ENCODE measurements at regions not wholly inside any gene's neighbourhood (a gene's known extent, or its start where the extent isn't known, plus 50 kb on each side); places are given as distances from the start of the nearest gene placed in this dataset.

DNA sequence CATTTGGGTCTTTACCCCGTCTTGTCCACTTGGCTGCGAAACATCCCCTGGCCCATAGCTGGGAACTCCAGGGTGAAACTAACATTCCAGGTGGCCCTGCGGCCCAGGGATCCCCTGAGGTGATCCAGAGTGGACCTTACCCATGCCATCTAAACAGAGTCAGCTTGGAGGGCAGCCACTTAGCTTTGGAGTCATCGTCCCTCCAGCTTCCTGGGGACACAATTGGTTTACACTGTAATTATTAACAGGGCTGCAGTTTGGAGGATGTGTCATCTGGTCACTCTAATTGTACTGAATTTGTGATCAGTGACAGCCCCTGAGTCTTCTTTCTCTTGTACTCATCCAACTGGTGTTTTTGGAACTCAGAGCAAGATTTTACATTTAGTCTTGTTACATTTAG is 149.9 kb downstream of the ENGASE start:
- no peak overlapping the region for H3K4me3 Mint-ChIP-seq (ENCODE audit: unreplicated experiment)
- H3K27me3 ChIP-seq (replicated peaks; ENCODE audit: control insufficient read depth, insufficient read depth, low read length), result no peaks in the 10 kb centered on the region; the same call in 1 of the 2 replicates
- intact Hi-C loops (cut with micrococcal nuclease; ENCODE audit: unreplicated experiment), result no loop called here

DNA sequence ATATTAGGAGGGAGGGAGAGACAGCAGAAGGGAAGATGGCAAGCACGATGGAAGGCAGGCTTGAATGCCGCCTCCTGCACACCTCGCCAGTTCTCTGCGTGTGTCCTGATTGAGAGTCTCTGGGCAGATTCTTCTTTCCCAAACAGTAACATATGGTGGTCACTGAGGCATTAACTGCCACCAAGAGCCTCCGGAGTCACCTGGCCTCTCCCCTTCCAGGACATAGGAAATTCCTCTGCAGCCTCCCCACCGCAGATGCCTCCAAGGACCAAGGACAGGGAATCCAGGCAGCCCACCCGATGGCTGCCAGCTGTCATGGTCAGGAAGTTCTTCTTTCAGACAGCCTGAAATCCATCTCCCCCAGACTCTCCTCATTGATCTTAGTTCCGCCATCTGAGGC is 149.3 kb downstream of the ENGASE start:
- CTCF ChIA-PET, result no interaction called here
- no peak for DNase-seq
- no peak for TF ChIP-seq CTCF (IDR thresholded peaks at IDR 0.05; ENCODE audit: insufficient read depth in 1 of 2, low read depth in 1 of 2, low read length in 1 of 2, severe bottlenecking in 1 of 2, unreplicated experiment in 1 of 2)
- Histone ChIP-seq H3K27me3 (replicated peaks; ENCODE audit: control insufficient read depth, insufficient read depth, low read length) (no peaks in the 10 kb centered on the region; the same call in 1 of the 2 replicates), H3K4me1 (no peaks in the 10 kb centered on the region), H3K36me3 (ENCODE audit: control insufficient read depth, insufficient read depth, low read length) (no peaks in the 10 kb centered on the region), H3K4me3 (ENCODE audit: low read depth, low read length) (no peak overlapping the region), H3K9me3 (no peaks in the 10 kb centered on the region)
- H3K27ac Mint-ChIP-seq (ENCODE audit: unreplicated experiment), result no peak overlapping the region
- H3K9me3 Mint-ChIP-seq (ENCODE audit: unreplicated experiment), result no peaks in the 10 kb centered on the region
- no peaks in the 10 kb centered on the region for H3K36me3 Mint-ChIP-seq (ENCODE audit: insufficient read depth, unreplicated experiment)
- peaks cover 52% of the 10 kb centered on the region for H3K27me3 Mint-ChIP-seq (ENCODE audit: insufficient read depth, unreplicated experiment)
- POLR2A ChIA-PET, result no interaction called here
- H3K4me3 Mint-ChIP-seq (ENCODE audit: unreplicated experiment), result no peak overlapping the region
- no TSS peak for BruUV-seq (replicated peaks)
- intact Hi-C loops (cut with micrococcal nuclease; ENCODE audit: unreplicated experiment), result no loop called here
- H3K4me1 Mint-ChIP-seq (ENCODE audit: low read depth, unreplicated experiment), result no peaks in the 10 kb centered on the region

More for the DNA sequence above, 149.9 kb downstream of the ENGASE start:
- DNase-seq, result no peak
- ChIA-PET POLR2A (no interaction called here), CTCF (no interaction called here)
- Histone ChIP-seq H3K36me3 (ENCODE audit: control insufficient read depth, insufficient read depth, low read length) (no peaks in the 10 kb centered on the region), H3K9me3 (no peaks in the 10 kb centered on the region), H3K4me1 (no peaks in the 10 kb centered on the region), H3K4me3 (ENCODE audit: low read depth, low read length) (no peak overlapping the region)
- H3K27ac Mint-ChIP-seq (ENCODE audit: unreplicated experiment), result no peak overlapping the region
- H3K4me1 Mint-ChIP-seq (ENCODE audit: low read depth, unreplicated experiment), result no peaks in the 10 kb centered on the region
- peaks cover 50% of the 10 kb centered on the region for H3K27me3 Mint-ChIP-seq (ENCODE audit: insufficient read depth, unreplicated experiment)
- H3K36me3 Mint-ChIP-seq (ENCODE audit: insufficient read depth, unreplicated experiment), result no peaks in the 10 kb centered on the region
- no TSS peak for BruUV-seq (replicated peaks)
- no peaks in the 10 kb centered on the region for H3K9me3 Mint-ChIP-seq (ENCODE audit: unreplicated experiment)
- TF ChIP-seq CTCF (IDR thresholded peaks at IDR 0.05; ENCODE audit: insufficient read depth in 1 of 2, low read depth in 1 of 2, low read length in 1 of 2, severe bottlenecking in 1 of 2, unreplicated experiment in 1 of 2), result no peak

DNA sequence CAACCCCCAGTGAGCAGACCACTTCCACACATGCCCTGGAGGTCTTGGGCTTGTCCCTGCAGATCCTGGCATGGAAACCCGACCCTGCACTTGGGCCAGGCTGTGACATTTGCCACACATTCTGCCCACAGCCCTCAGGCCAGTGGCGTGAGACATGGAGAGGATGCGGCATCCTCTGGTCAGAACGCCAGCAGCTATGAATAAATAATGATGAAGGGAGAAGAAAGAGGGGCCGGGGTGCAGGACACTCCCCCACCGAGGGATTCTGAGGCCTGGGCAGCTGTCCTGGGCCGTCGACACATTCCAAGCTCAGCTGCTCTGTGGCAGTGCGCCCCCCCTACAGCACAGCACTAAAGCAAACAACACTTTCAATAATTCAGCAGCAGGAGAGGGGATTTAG is 148.8 kb downstream of the ENGASE start:
- Mint-ChIP-seq H3K4me3 (ENCODE audit: unreplicated experiment) (no peak overlapping the region), H3K27me3 (ENCODE audit: insufficient read depth, unreplicated experiment) (peaks cover 53% of the 10 kb centered on the region), H3K4me1 (ENCODE audit: low read depth, unreplicated experiment) (no peaks in the 10 kb centered on the region), H3K9me3 (ENCODE audit: unreplicated experiment) (no peaks in the 10 kb centered on the region), H3K36me3 (ENCODE audit: insufficient read depth, unreplicated experiment) (no peaks in the 10 kb centered on the region), H3K27ac (ENCODE audit: unreplicated experiment) (no peak overlapping the region)
- intact Hi-C loops (cut with micrococcal nuclease; ENCODE audit: unreplicated experiment), result no loop called here
- no peak overlapping the region for H3K4me3 ChIP-seq (ENCODE audit: low read depth, low read length)
- BruUV-seq (replicated peaks), result no TSS peak
- ChIA-PET CTCF (no interaction called here), POLR2A (no interaction called here)
- no peaks in the 10 kb centered on the region for H3K36me3 ChIP-seq (ENCODE audit: control insufficient read depth, insufficient read depth, low read length)
- TF ChIP-seq CTCF (IDR thresholded peaks at IDR 0.05; ENCODE audit: insufficient read depth in 1 of 2, low read depth in 1 of 2, low read length in 1 of 2, severe bottlenecking in 1 of 2, unreplicated experiment in 1 of 2), result no peak
- H3K4me1 ChIP-seq, result no peaks in the 10 kb centered on the region
- no peaks in the 10 kb centered on the region for H3K9me3 ChIP-seq
- no peak for DNase-seq
- H3K27me3 ChIP-seq (replicated peaks; ENCODE audit: control insufficient read depth, insufficient read depth, low read length), result no peaks in the 10 kb centered on the region; the same call in 1 of the 2 replicates

Data from Caco-2 (cell line).